ENCODE measurements at regions not wholly inside any gene's neighbourhood (a gene's known extent, or its start where the extent isn't known, plus 50 kb on each side); places are given as distances from the start of the nearest gene placed in this dataset.

DNA sequence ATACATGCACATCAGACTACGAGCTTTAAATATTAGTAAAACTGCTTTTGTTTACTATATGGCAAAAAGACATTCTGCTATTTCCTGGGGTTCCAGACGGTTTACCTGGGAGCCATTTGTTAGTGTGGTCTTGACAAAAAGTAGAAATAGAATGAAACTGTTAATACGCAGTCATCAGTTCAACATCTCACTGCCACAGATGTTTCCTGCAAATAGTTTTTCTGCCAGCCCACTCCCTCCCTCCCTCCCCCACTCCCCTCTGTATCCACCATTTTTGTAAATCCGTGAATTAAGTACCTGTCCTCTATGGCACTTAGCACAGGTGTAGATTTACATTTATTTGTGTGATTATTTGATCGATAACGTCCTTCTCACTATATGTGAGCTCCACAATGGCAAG is 74.6 kb upstream of the TPK1 start:
- DNase-seq, result no peak

GRCh38 chr7:144908943-144909556 is 73.2 kb upstream of the TPK1 start:
- no peak for DNase-seq

DNA sequence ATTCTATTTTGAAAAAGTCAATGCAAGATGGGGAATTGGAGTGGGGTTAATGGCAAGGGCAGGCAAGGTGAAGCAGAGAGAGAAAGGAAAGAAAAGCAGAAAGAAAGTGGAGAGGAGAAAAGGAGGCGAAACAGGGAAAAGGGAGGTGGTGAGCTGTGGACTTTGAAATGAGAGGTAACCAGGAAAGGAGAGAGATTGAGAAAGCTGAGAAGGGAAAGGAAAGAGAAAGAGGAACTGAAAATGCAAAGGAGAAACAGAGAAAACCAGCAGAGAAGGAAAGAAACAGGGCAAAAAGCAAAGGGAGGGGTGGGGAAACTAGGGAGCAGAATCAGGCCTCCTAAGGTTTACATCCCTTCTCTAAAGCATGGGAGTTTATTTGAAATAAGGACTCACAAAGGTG is 72.5 kb upstream of the TPK1 start:
- DNase-seq, result no peak

DNA sequence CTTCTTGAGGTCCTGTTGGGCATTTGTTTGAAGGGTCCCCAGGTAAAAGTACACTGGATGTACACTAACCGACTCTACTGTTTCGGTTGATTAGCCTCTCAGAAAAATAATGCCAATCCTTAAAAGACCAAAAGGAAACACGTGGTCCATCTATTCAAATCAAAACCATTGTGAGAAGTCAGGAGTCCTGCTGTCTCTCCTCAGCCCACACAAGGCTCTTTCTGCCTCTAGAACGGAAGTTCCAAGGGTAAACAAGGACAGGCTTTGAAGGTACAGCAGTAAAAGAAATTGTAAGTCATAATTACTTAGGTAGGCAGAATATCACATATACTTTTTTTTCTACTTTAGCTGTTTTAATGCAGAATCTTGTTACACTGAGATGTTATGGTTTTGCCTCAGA is 71.7 kb upstream of the TPK1 start:
- DNase-seq, result no peak

DNA sequence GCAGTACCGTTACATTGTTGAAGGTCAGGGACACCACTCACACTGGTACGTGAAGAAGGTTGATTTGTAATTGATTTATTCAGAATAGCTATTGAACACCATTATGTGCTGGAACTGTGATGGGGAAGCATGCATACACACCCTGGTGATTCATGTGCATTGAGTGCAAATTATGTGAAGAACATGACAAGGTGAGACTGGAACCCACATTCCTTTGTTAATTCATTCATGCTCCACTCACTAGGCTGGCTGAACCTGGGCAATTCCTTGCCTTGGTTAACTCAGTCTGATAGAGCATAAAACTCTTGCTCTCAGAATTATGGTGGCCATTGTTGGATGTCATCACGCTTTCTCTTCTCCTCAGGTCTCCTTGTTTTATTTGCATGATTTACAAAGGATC is 67.3 kb upstream of the TPK1 start:
- DNase-seq, result no peak

- no peak for DNase-seq
These were observed 56.9 kb upstream of the TPK1 start for GRCh38 chr7:144892761-144893160.
